ENCODE measurements at regions not wholly inside any gene's neighbourhood (a gene's known extent, or its start where the extent isn't known, plus 50 kb on each side); places are given as distances from the start of the nearest gene placed in this dataset.

GRCh38 chr20:24789877-24790276 lies 159.2 kb upstream of the CST7 start:
- no peak for DNase-seq (ENCODE audit: extremely low read depth, low read depth)
- no peak overlapping the region for H3K4me3 ChIP-seq (replicated peaks; ENCODE audit: low read depth, low read length)
- no peak for TF ChIP-seq CTCF (IDR thresholded peaks at IDR 0.05; ENCODE audit: low read depth, low read length, missing control alignments)

GRCh38 chr20:24790746-24791283 lies 158.3 kb upstream of the CST7 start:
- TF ChIP-seq CTCF (IDR thresholded peaks at IDR 0.05; ENCODE audit: low read depth, low read length, missing control alignments), result no peak
- no peak overlapping the region for H3K4me3 ChIP-seq (replicated peaks; ENCODE audit: low read depth, low read length)
- no peak for DNase-seq (ENCODE audit: extremely low read depth, low read depth)

GRCh38 chr20:24791953-24792352 lies 157.1 kb upstream of the CST7 start:
- no peak for TF ChIP-seq CTCF (IDR thresholded peaks at IDR 0.05; ENCODE audit: low read depth, low read length, missing control alignments)
- DNase-seq (ENCODE audit: extremely low read depth, low read depth), result no peak
- no peak overlapping the region for H3K4me3 ChIP-seq (replicated peaks; ENCODE audit: low read depth, low read length)

GRCh38 chr20:24792641-24793495 lies 156.2 kb upstream of the CST7 start:
- DNase-seq (ENCODE audit: extremely low read depth, low read depth), result no peak
- TF ChIP-seq CTCF (IDR thresholded peaks at IDR 0.05; ENCODE audit: low read depth, low read length, missing control alignments), result no peak
- no peak overlapping the region for H3K4me3 ChIP-seq (replicated peaks; ENCODE audit: low read depth, low read length)

- no peak overlapping the region for H3K4me3 ChIP-seq (replicated peaks; ENCODE audit: low read depth, low read length)
- TF ChIP-seq CTCF (IDR thresholded peaks at IDR 0.05; ENCODE audit: low read depth, low read length, missing control alignments), result no peak
- DNase-seq (ENCODE audit: extremely low read depth, low read depth), result no peak
These were observed 153.6 kb upstream of the CST7 start for GRCh38 chr20:24795436-24795835.

GRCh38 chr20:24796236-24796635 lies 152.8 kb upstream of the CST7 start:
- TF ChIP-seq CTCF (IDR thresholded peaks at IDR 0.05; ENCODE audit: low read depth, low read length, missing control alignments), result no peak
- no peak overlapping the region for H3K4me3 ChIP-seq (replicated peaks; ENCODE audit: low read depth, low read length)
- DNase-seq (ENCODE audit: extremely low read depth, low read depth), result no peak

All from HFF-Myc (cell line).